ENCODE measurements at regions not wholly inside any gene's neighbourhood (a gene's known extent, or its start where the extent isn't known, plus 50 kb on each side); places are given as distances from the start of the nearest gene placed in this dataset.

GRCh38 chr20:53837126-53837826 is 233.1 kb downstream of the BCAS1 start:
- DNase-seq (ENCODE audit: low read depth in 2 of 2) = no peak

- no peak for DNase-seq (ENCODE audit: low read depth in 2 of 2)
Measured at GRCh38 chr20:53834749-53835148, 235.6 kb downstream of the BCAS1 start.

- no peak for DNase-seq (ENCODE audit: low read depth in 2 of 2)
Measured at GRCh38 chr20:53834062-53834442, 236.3 kb downstream of the BCAS1 start.

- DNase-seq (ENCODE audit: low read depth in 2 of 2) = no peak
Measured at GRCh38 chr20:53833333-53834061, 236.9 kb downstream of the BCAS1 start.

- DNase-seq (ENCODE audit: low read depth in 2 of 2) = no peak
Measured at GRCh38 chr20:53832499-53832898, 237.9 kb downstream of the BCAS1 start.

GRCh38 chr20:53831812-53832211 is 238.2 kb upstream of the ZNF217 start:
- no peak for DNase-seq (ENCODE audit: low read depth in 2 of 2)

- no peak for DNase-seq (ENCODE audit: low read depth in 2 of 2)
Measured at GRCh38 chr20:53831228-53831627, 237.6 kb upstream of the ZNF217 start.

GRCh38 chr20:53829724-53830521 is 236.3 kb upstream of the ZNF217 start:
- peak; percentile 64 to 67 for DNase-seq (ENCODE audit: low read depth in 2 of 2)

GRCh38 chr20:53829255-53829723 is 235.7 kb upstream of the ZNF217 start:
- peak; percentile 91 for DNase-seq (ENCODE audit: low read depth in 2 of 2)

- DNase-seq (ENCODE audit: low read depth in 2 of 2) = peak; percentile 89
Measured at GRCh38 chr20:53828682-53829254, 235.1 kb upstream of the ZNF217 start.

GRCh38 chr20:53828088-53828681 is 234.5 kb upstream of the ZNF217 start:
- peak; percentile 93 for DNase-seq (ENCODE audit: low read depth in 2 of 2)

GRCh38 chr20:53827292-53828087 is 233.9 kb upstream of the ZNF217 start:
- DNase-seq (ENCODE audit: low read depth in 2 of 2) = no peak

- DNase-seq (ENCODE audit: low read depth in 2 of 2) = no peak
Measured at GRCh38 chr20:53826597-53827291, 233.1 kb upstream of the ZNF217 start.

GRCh38 chr20:53826090-53826489 is 232.5 kb upstream of the ZNF217 start:
- no peak for DNase-seq (ENCODE audit: low read depth in 2 of 2)

GRCh38 chr20:53825282-53825681 is 231.6 kb upstream of the ZNF217 start:
- no peak for DNase-seq (ENCODE audit: low read depth in 2 of 2)

- DNase-seq (ENCODE audit: low read depth in 2 of 2) = no peak
Measured at GRCh38 chr20:53824779-53825178, 231.1 kb upstream of the ZNF217 start.

- DNase-seq (ENCODE audit: low read depth in 2 of 2) = no peak
Measured at GRCh38 chr20:53823121-53823764, 229.6 kb upstream of the ZNF217 start.

GRCh38 chr20:53822534-53822933 is 228.9 kb upstream of the ZNF217 start:
- DNase-seq (ENCODE audit: low read depth in 2 of 2) = no peak

GRCh38 chr20:53819973-53820451 is 226.4 kb upstream of the ZNF217 start:
- DNase-seq (ENCODE audit: low read depth in 2 of 2) = no peak

Measured in fibroblast of skin of left quadriceps (primary cell).